Small intestine (tissue), 7 donors: ENCODE measurements at regions not wholly inside any gene's neighbourhood (a gene's known extent, or its start where the extent isn't known, plus 50 kb on each side); places are given as distances from the start of the nearest gene placed in this dataset.
"Not testable (repeated sequence)": the region's sequence is repeated elsewhere in the genome, so short reads cannot be mapped to it uniquely, and the experiment has no call there.

Source experiments
- DNase-seq, 2 donors: peaks; one replicate each; pipeline versions ENCODE4 v3.0.0 to v3.0.0-alpha.2; 2013
- FAIRE-seq: peaks from 2 replicates; lab custom pipeline; 2012; peaks lifted over from hg19 to GRCh38; lab: Jason Lieb, UNC
- H3K27ac ChIP-seq, 3 donors: one replicate each; pipeline ENCODE4 v1.5.1; 2013; ENCODE audit warnings: low read length in 2 of 3, mild to moderate bottlenecking in 2 of 3, control low read depth in 1 of 3, inconsistent platforms in 1 of 3, low read depth in 1 of 3, moderate library complexity in 1 of 3
- H3K27me3 ChIP-seq, 3 donors: one replicate each; pipeline ENCODE4 v1.6.1; 2013; ENCODE audit warnings: low read length in 3 of 3, inconsistent platforms in 1 of 3; ENCODE audit not compliant: control insufficient read depth in 3 of 3, insufficient read depth in 3 of 3
- H3K36me3 ChIP-seq, 3 donors: one replicate each; pipeline ENCODE4 v1.6.1; 2013; ENCODE audit warnings: low read length in 3 of 3, inconsistent platforms in 1 of 3, low read depth in 1 of 3, mild to moderate bottlenecking in 1 of 3, moderate library complexity in 1 of 3; ENCODE audit not compliant: control insufficient read depth in 3 of 3, insufficient read depth in 2 of 3
- H3K4me1 ChIP-seq, 3 donors: one replicate each; pipeline ENCODE4 v1.6.1; 2013; ENCODE audit warnings: low read length in 2 of 3, inconsistent platforms in 1 of 3, low read depth in 1 of 3, mild to moderate bottlenecking in 1 of 3, moderate library complexity in 1 of 3; ENCODE audit not compliant: control insufficient read depth in 3 of 3, insufficient read depth in 2 of 3
- H3K4me3 ChIP-seq, 3 donors: one replicate each; pipeline ENCODE4 v1.5.1; 2013; ENCODE audit warnings: low read length in 3 of 3, control low read depth in 1 of 3, inconsistent platforms in 1 of 3, low read depth in 1 of 3, mild to moderate bottlenecking in 1 of 3, moderate library complexity in 1 of 3
- H3K9me3 ChIP-seq, 2 donors: one replicate each; pipeline ENCODE4 v1.6.1; 2013; ENCODE audit warnings: low read depth in 1 of 2, low read length in 1 of 2; ENCODE audit not compliant: control insufficient read depth in 2 of 2, insufficient read depth in 1 of 2
- whole genome bisulfite sequencing, 3 donors: extraction: QIAGEN DNeasy Blood & Tissue Kit; methylation state at CpG; one replicate each; pipeline ENCODE4 v1.1.7; 2013; 5-methylcytosine and 5-hydroxymethylcytosine counted together
- donor health status: healthy with polysubstance abuse.
- donor health status: control.
- donor health status: control.
- donor health status: Bipolar disorder and iron deficiency.
- donor health status: healthy.

DNA sequence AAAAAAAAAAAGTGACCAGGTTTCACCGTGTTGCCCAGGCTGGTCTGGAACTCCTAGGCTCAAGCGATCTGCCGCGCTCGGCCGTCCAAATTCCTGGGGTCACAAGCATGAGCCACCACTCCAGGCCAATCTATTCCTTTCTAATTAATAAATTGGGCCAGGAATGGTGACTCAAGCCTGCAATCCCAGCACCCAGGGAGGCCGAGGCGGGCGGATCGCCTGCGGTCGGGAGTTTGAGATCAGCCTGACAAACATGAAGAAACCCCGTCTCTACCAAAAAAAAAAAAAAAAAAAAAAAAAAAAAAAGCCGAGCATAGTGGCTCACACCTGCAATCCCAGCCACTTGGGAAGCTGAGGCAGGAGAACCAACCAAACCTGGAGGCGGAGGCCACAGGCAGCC lies 100.0 kb upstream of the FAN1 start:
- DNase-seq, H3K4me3 ChIP-seq, FAIRE-seq, H3K36me3 ChIP-seq, H3K4me1 ChIP-seq, H3K9me3 ChIP-seq, H3K27ac ChIP-seq, H3K27me3 ChIP-seq: not testable (repeated sequence)
- WGBS, 3 donors, result 93 to 94% (median 94%) methylated on average over 13 to 15 of the region's 15 CpGs

DNA sequence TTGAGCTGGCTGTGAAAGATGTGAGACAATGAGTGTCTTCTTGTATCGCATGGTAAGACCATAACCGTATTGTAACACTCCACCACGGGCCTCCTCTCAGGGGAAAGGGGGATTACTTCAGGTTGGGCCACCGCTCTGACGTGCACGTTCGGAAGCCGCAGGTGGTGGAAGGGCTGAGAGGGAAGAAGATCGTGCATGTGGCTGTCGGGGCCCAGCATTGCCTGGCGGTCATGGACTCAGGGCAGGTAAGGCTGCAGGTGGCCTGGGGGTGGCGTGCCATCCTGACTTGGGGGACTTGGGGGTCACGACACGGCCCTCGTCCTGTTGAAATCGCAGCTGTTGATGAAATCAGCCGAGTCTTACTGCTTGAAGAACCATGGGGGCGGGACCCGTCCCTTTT lies 87.3 kb upstream of the FAN1 start:
- Histone ChIP-seq H3K36me3 (no peaks in the 10 kb centered on the region), H3K4me1 (no peaks in the 10 kb centered on the region), H3K27ac (no peak overlapping the region), H3K9me3 (no peaks in the 10 kb centered on the region), H3K27me3 (no peaks in the 10 kb centered on the region), H3K4me3 (no peak overlapping the region)
- FAIRE-seq (no peak), DNase-seq (no peak)
- whole genome bisulfite sequencing, 3 donors, result 79 to 87% (median 80%) methylated on average over 19 of the region's 19 CpGs

GRCh38 chr15:30823068-30823813 lies 80.5 kb upstream of the FAN1 start:
- not testable (repeated sequence) for H3K4me3 ChIP-seq, H3K27me3 ChIP-seq, H3K9me3 ChIP-seq, H3K4me1 ChIP-seq, H3K36me3 ChIP-seq, FAIRE-seq, H3K27ac ChIP-seq
- peak in 1 of 2 donors; percentile 17 for DNase-seq
- WGBS, 3 donors, result 78 to 89% (median 82%) methylated on average over 15 of the region's 15 CpGs

DNA sequence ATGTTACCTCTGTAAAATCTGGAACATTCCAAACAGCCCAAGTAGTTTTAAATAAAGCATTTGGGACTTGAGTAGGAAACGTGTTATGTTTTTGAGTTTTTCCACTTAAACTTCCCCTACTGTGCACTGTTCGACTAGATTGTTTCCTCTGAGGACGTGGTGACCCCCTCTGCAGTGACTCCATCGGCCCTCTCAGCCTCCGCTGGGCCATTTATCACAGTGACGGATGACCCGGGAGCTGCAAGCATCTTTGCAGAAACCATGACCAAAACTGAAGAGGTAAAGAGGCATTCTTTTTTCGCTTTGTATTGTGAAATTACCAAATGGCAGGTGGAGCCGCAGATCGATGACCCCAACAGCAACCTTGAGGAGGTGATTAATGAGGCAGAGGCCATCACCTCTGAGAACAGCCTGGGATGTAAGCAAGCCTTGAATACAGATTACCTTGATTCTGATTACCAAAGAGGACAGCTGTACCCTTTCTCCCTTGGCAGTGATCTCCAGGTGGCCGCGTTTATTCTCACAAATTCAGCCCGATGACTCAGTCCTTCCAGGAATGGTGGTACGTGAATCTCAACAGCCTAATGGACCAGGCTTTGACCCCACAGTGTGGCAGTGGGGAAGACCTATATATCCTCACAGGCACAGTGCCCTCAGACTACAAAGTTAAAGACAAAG lies 79.1 kb upstream of the FAN1 start:
- DNase-seq (no peak), FAIRE-seq (no peak)
- Histone ChIP-seq H3K9me3 (no peaks in the 10 kb centered on the region), H3K36me3 (no peaks in the 10 kb centered on the region), H3K27me3 (no peaks in the 10 kb centered on the region), H3K4me1 (no peaks in the 10 kb centered on the region), H3K27ac (no peak overlapping the region), H3K4me3 (no peak overlapping the region)
- 72 to 82% (median 72%) methylated on average over 14 of the region's 14 CpGs for WGBS, 3 donors

DNA sequence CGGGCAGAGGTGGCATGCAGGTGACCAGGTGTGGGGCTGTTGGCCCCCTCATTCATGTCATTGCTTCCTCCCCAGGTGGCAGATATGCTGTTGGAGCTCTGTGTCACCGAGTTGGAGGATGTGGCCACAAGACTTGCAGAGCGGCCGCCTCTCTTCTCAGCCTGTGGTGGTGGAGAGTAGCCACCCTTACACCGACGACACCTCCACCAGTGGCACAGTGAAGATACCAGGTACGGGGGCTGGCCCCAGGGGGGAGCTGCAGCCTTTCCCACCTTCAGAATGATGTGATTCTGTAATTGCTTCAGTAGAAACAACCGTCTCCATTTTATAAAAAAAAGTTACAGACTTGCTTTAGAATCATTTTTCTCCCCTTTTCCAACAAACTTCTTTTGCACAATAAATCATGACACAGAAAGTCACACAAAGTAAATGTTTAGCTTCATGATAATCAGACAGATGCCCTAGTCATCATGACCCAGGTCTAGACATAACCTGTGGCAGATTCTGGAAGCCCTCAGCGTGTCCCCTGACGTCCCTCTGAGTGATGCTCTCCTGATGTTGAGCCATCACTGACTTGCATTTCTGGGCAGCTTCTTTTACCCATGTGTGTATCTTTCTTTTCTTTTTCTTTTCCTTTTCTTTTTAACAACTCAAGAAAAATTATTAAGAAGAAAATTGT lies 76.0 kb upstream of the FAN1 start:
- no peak overlapping the region for H3K4me3 ChIP-seq
- no peaks in the 10 kb centered on the region for H3K36me3 ChIP-seq
- no peaks in the 10 kb centered on the region for H3K27me3 ChIP-seq
- WGBS, 3 donors, result 69 to 81% (median 76%) methylated on average over 10 of the region's 10 CpGs
- H3K9me3 ChIP-seq, result no peaks in the 10 kb centered on the region
- peak overlapping the region in 1 of 3 donors; percentile 13 for H3K27ac ChIP-seq
- FAIRE-seq, result no peak
- H3K4me1 ChIP-seq, result no peaks in the 10 kb centered on the region
- peak in 1 of 2 donors; percentile 32 for DNase-seq

DNA sequence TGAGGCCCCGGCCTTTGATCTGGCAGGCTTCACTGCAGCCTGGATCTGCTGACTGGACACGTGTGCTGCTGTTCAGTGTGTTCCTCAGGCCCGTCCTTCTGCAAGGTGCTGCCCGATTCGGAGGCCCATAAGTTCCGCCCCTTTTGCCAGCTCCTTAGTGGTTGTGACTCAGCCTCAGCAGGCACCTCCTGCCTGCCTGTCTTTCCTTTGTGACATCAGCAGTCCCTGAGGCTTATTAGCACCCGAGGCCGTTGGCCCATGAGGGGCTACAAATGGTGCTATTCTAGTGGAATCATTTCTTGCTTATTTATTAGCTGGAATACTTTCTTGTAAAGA lies 75.4 kb upstream of the FAN1 start:
- not testable (repeated sequence) for H3K36me3 ChIP-seq, FAIRE-seq, H3K4me3 ChIP-seq, H3K27me3 ChIP-seq, H3K4me1 ChIP-seq, H3K9me3 ChIP-seq, H3K27ac ChIP-seq
- peak in 1 of 2 donors; percentile 37 for DNase-seq
- 13 to 42% (median 37%) methylated on average over 4 to 8 of the region's 8 CpGs for WGBS, 3 donors

- FAIRE-seq (no peak), DNase-seq (no peak)
- Histone ChIP-seq H3K27me3 (no peaks in the 10 kb centered on the region), H3K27ac (no peak overlapping the region), H3K4me1 (no peaks in the 10 kb centered on the region), H3K36me3 (no peaks in the 10 kb centered on the region), H3K9me3 (no peaks in the 10 kb centered on the region), H3K4me3 (no peak overlapping the region)
- WGBS, 3 donors, result 91 to 94% (median 92%) methylated on average over 4 of the region's 4 CpGs
Measured at GRCh38 chr15:30830961-30831360, 72.8 kb upstream of the FAN1 start.

DNA sequence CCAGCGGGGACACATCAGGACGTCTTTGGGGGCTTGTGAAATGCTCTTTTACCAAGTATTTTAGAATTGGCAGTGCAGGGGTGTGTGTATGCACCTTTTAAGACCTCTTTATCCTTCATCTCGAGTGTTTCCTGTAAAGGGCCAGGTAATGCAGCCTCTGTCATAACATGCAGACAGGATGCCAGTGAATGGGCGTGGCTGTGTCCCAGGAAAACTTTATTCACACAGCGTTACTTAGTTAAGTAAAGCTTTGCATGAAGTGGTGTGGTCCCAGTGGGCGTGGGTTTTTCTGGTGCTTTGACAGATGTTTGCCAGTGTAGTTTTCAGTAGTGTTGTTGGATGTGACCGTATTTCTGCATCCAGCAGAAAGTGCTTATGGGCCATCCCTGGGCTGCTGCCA lies 70.3 kb upstream of the FAN1 start:
- 77 to 81% (median 77%) methylated on average over 7 of the region's 7 CpGs for WGBS, 3 donors
- not testable (repeated sequence) for H3K4me1 ChIP-seq, DNase-seq, H3K36me3 ChIP-seq, H3K27ac ChIP-seq, H3K4me3 ChIP-seq, H3K9me3 ChIP-seq, H3K27me3 ChIP-seq, FAIRE-seq
